Head of caudate nucleus (tissue), 42 donors: ENCODE measurements at regions not wholly inside any gene's neighbourhood (a gene's known extent, or its start where the extent isn't known, plus 50 kb on each side); places are given as distances from the start of the nearest gene placed in this dataset.
"Not testable (repeated sequence)": the region's sequence is repeated elsewhere in the genome, so short reads cannot be mapped to it uniquely, and the experiment has no call there.

Source experiments
- DNase-seq, 42 donors: peaks; one replicate each; pipeline versions ENCODE4 v3.0.0 to v3.0.0-alpha.2; 2020 to 2021; ENCODE audit warnings: mixed read lengths in 7 of 42
- intact Hi-C: fragments of 100-400 bp; cut with DNase I; formaldehyde crosslinking; loops from one replicate; pipeline ENCODE4 v1.15.0; 2022

GRCh38 chr10:15921423-15921945 is 61.2 kb upstream of the MINDY3 start:
- DNase-seq, intact Hi-C loops: not testable (repeated sequence)

- intact Hi-C loops = no loop called here
- DNase-seq = no peak
Observed at GRCh38 chr10:15931376-15931775, 71.1 kb upstream of the MINDY3 start.

- not testable (repeated sequence) for DNase-seq
Observed at GRCh38 chr10:15939543-15939942, 79.2 kb upstream of the MINDY3 start.

GRCh38 chr10:15943426-15943825 is 83.1 kb upstream of the MINDY3 start:
- intact Hi-C loops = no loop called here
- no peak for DNase-seq

More at GRCh38 chr10:15939543-15939942, 79.2 kb upstream of the MINDY3 start:
- intact Hi-C loops = not testable (repeated sequence)

- intact Hi-C loops = no loop called here
- DNase-seq = no peak
Observed at GRCh38 chr10:15954188-15954587, 93.9 kb upstream of the MINDY3 start.

GRCh38 chr10:15960277-15960676 is 100.0 kb upstream of the MINDY3 start:
- intact Hi-C loops = no loop called here
- no peak for DNase-seq

- DNase-seq = not testable (repeated sequence)
Observed at GRCh38 chr10:15972736-15973135, 112.4 kb upstream of the MINDY3 start.

GRCh38 chr10:15985690-15986089 is 125.4 kb upstream of the MINDY3 start:
- intact Hi-C loops = no loop called here
- DNase-seq = no peak

More at GRCh38 chr10:15972736-15973135, 112.4 kb upstream of the MINDY3 start:
- intact Hi-C loops = not testable (repeated sequence)

- no peak for DNase-seq
- intact Hi-C loops = no loop called here
Observed at GRCh38 chr10:15990535-15991129, 130.3 kb upstream of the MINDY3 start.

GRCh38 chr10:15997313-15997712 is 137.0 kb upstream of the MINDY3 start:
- intact Hi-C loops = no loop called here
- DNase-seq = no peak

- intact Hi-C loops = no loop called here
- DNase-seq = no peak
Observed at GRCh38 chr10:16001581-16001980, 141.3 kb upstream of the MINDY3 start.

GRCh38 chr10:16009785-16010184 is 149.5 kb upstream of the MINDY3 start:
- intact Hi-C loops = no loop called here
- DNase-seq = no peak

GRCh38 chr10:16011548-16011947 is 151.2 kb upstream of the MINDY3 start:
- intact Hi-C loops = no loop called here
- DNase-seq = no peak

GRCh38 chr10:16014469-16014868 is 154.2 kb upstream of the MINDY3 start:
- intact Hi-C loops = no loop called here
- DNase-seq = no peak

GRCh38 chr10:16016688-16017087 is 156.4 kb upstream of the MINDY3 start:
- intact Hi-C loops = no loop called here
- peak in 5 of 42 donors; percentile 2 to 49 (median 17) for DNase-seq

- intact Hi-C loops = no loop called here
- no peak for DNase-seq
Observed at GRCh38 chr10:16020836-16021235, 160.5 kb upstream of the MINDY3 start.

- DNase-seq, intact Hi-C loops: not testable (repeated sequence)
Observed at GRCh38 chr10:16026832-16027231, 166.5 kb upstream of the MINDY3 start.

GRCh38 chr10:16030562-16030961 is 170.3 kb upstream of the MINDY3 start:
- DNase-seq = no peak
- intact Hi-C loops = no loop called here

- intact Hi-C loops = no loop called here
- DNase-seq = no peak
Observed at GRCh38 chr10:16049050-16049449, 188.7 kb upstream of the MINDY3 start.

- intact Hi-C loops = no loop called here
- no peak for DNase-seq
Observed at GRCh38 chr10:16049782-16050181, 189.5 kb upstream of the MINDY3 start.

GRCh38 chr10:16063350-16063749 is 203.0 kb upstream of the MINDY3 start:
- no peak for DNase-seq
- intact Hi-C loops = no loop called here
